Spleen (tissue), 7 donors: ENCODE measurements at regions not wholly inside any gene's neighbourhood (a gene's known extent, or its start where the extent isn't known, plus 50 kb on each side); places are given as distances from the start of the nearest gene placed in this dataset.

ENCODE experiments used
- CTCF ChIP-seq, 11 experiments: fragments of 200-600 bp in 7 of 11; fragments of 450-650 bp in 4 of 11; sonication (generic) in 4 of 11; IDR thresholded peaks in 8 of 11; conservative IDR thresholded peaks in 3 of 11; 1 replicate in 7 of 11; 2 replicates in 4 of 11; pipeline versions ENCODE4 v1.4.0 to v1.8.0; 2016 to 2021; ENCODE audit warnings: antibody characterized with exemption in 11 of 11, inconsistent platforms in 4 of 11, mild to moderate bottlenecking in 1 of 11
- POLR2A ChIP-seq, 3 donors: fragments of 450-650 bp; IDR thresholded peaks; one replicate each; pipeline ENCODE4 v1.5.1; 2017; ENCODE audit warnings: antibody characterized with exemption in 3 of 3, mild to moderate bottlenecking in 1 of 3
- POLR2AphosphoS5 ChIP-seq, 3 donors: sonication (generic); formaldehyde crosslinking; IDR thresholded peaks; one replicate each; pipeline ENCODE4 v1.5.1; 2017; ENCODE audit warnings: antibody characterized with exemption in 3 of 3
- donor health status: DM: no; HTN: no; CAD: no; lungs with moderate emphysema.
- donor health status: DM: no; HTN: no; CAD: no.
- donor health status: DM: no; HTN: no; CAD: no.

DNA sequence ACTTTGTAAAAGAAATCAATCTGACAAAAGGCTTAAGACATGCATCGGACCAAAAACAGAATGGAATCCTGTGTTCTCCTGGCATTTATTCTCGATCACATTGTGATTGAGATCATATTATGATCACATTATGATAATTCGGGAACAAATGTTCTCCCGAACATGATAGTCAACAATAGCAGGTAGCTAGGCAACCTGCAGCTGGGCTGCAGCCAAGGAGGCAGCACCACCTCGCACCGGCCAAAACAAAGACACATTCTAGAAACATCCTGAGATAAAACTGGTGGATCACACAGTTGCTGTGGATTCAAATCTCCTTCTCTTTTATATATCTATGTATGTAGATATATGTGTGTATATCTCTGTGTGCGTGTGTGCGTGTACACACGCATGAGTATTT, 480.6 kb upstream of the CYLC2 start:
- TF ChIP-seq CTCF (IDR thresholded peaks at IDR 0.05 in 8 of 11, conservative IDR thresholded peaks at IDR 0.05 in 3 of 11): no peak
- TF ChIP-seq POLR2AphosphoS5 (IDR thresholded peaks at IDR 0.05): no peak
- TF ChIP-seq POLR2A (IDR thresholded peaks at IDR 0.05): no peak
